Islet of Langerhans (tissue), 1 donor: ENCODE measurements at regions not wholly inside any gene's neighbourhood (a gene's known extent, or its start where the extent isn't known, plus 50 kb on each side); places are given as distances from the start of the nearest gene placed in this dataset.

Experiments
- FAIRE-seq: peaks from one replicate; lab custom pipeline; 2011; peaks lifted over from hg19 to GRCh38; lab: Jason Lieb, UNC

GRCh38 chr2:122114421-122114820, 359.0 kb downstream of the TSN start:
- no peak for FAIRE-seq

GRCh38 chr2:122117371-122117770, 361.9 kb downstream of the TSN start:
- no peak for FAIRE-seq

GRCh38 chr2:122129399-122129798, 373.9 kb downstream of the TSN start:
- FAIRE-seq = no peak

GRCh38 chr2:122132147-122132691, 376.8 kb downstream of the TSN start:
- FAIRE-seq = no peak

- FAIRE-seq = no peak
These were observed 379.8 kb downstream of the TSN start for GRCh38 chr2:122135021-122135937.

GRCh38 chr2:122136056-122136455, 380.6 kb downstream of the TSN start:
- FAIRE-seq = no peak

- FAIRE-seq = no peak
These were observed 383.1 kb downstream of the TSN start for GRCh38 chr2:122138561-122138960.

GRCh38 chr2:122139739-122140420, 384.4 kb downstream of the TSN start:
- no peak for FAIRE-seq

- no peak for FAIRE-seq
These were observed 389.4 kb downstream of the TSN start for GRCh38 chr2:122144884-122145283.

GRCh38 chr2:122145856-122146255, 390.4 kb downstream of the TSN start:
- FAIRE-seq = no peak

- FAIRE-seq = no peak
These were observed 392.8 kb downstream of the TSN start for GRCh38 chr2:122148128-122148767.

- FAIRE-seq = no peak
These were observed 395.3 kb downstream of the TSN start for GRCh38 chr2:122150524-122151280.

- FAIRE-seq = no peak
These were observed 397.1 kb downstream of the TSN start for GRCh38 chr2:122152571-122152970.

- FAIRE-seq = no peak
These were observed 400.9 kb downstream of the TSN start for GRCh38 chr2:122156176-122156890.

- no peak for FAIRE-seq
These were observed 401.7 kb downstream of the TSN start for GRCh38 chr2:122157158-122157557.

GRCh38 chr2:122163617-122164016, 408.2 kb downstream of the TSN start:
- no peak for FAIRE-seq

- FAIRE-seq = no peak
These were observed 409.5 kb downstream of the TSN start for GRCh38 chr2:122164964-122165363.

GRCh38 chr2:122166820-122167219, 411.4 kb downstream of the TSN start:
- no peak for FAIRE-seq

- FAIRE-seq = no peak
These were observed 412.1 kb downstream of the TSN start for GRCh38 chr2:122167515-122167914.

- FAIRE-seq = no peak
These were observed 413.3 kb downstream of the TSN start for GRCh38 chr2:122168799-122169198.

- no peak for FAIRE-seq
These were observed 417.4 kb downstream of the TSN start for GRCh38 chr2:122172812-122173211.
